IMR-90 (cell line): ENCODE measurements at regions not wholly inside any gene's neighbourhood (a gene's known extent, or its start where the extent isn't known, plus 50 kb on each side); places are given as distances from the start of the nearest gene placed in this dataset.

Experiments
- ATAC-seq: fragments of 200-7000 bp; cut with Tn5 transposase; 2 replicates; pipeline ENCODE4 v1.9.1; 2020; ENCODE audit warnings: low read depth, mild to moderate bottlenecking, moderate library complexity
- BruUV-seq: library from RNA; stranded (reverse); fragments of 400-500 nt; replicated peaks from 2 replicates; lab custom pipeline; 2021; lab: Mats Ljungman, UMichigan
- CTCF ChIA-PET: fragments of 300-600 bp; formaldehyde crosslinking; extraction: SDS; loops from one replicate; lab custom pipeline; 2021; ENCODE audit warnings: antibody characterized with exemption; lab: Yijun Ruan, JAX
- POLR2A ChIA-PET: fragments of 300-600 bp; sonication (Branson Sonifier 250); formaldehyde crosslinking; loops from one replicate; lab custom pipeline; 2022; ENCODE audit warnings: antibody characterized with exemption; ENCODE audit not compliant: unreplicated experiment; lab: Charles Lee
- DNase-seq: peaks from one replicate; pipeline ENCODE4 v3.0.0; 2013
- H2AFZ ChIP-seq: replicated peaks from 2 replicates; pipeline ENCODE3; 2013; ENCODE audit warnings: low read length, mild to moderate bottlenecking; ENCODE audit not compliant: poor library complexity
- H2AK5ac ChIP-seq: 2 replicates; pipeline ENCODE4 v1.6.1; 2013; ENCODE audit warnings: low read depth, low read length, inconsistent platforms
- H2AK9ac ChIP-seq: replicated peaks from 2 replicates; pipeline ENCODE3; 2013; ENCODE audit warnings: mild to moderate bottlenecking, low read depth, low read length, moderate library complexity; ENCODE audit not compliant: poor library complexity
- H2BK120ac ChIP-seq: 2 replicates; pipeline ENCODE4 v1.6.1; 2013; ENCODE audit warnings: low read depth, low read length, inconsistent platforms
- H2BK15ac ChIP-seq: 3 replicates; pipeline ENCODE4 v1.6.1; 2013; ENCODE audit warnings: low read depth, low read length, inconsistent platforms
- H2BK20ac ChIP-seq: 2 replicates; pipeline ENCODE4 v1.6.1; 2013; ENCODE audit warnings: low read depth, mild to moderate bottlenecking, inconsistent platforms, low read length, moderate library complexity
- H2BK5ac ChIP-seq: 2 replicates; pipeline ENCODE4 v1.6.1; 2013; ENCODE audit warnings: mild to moderate bottlenecking, low read depth, low read length, inconsistent platforms; ENCODE audit not compliant: poor library complexity, severe bottlenecking
- H3K14ac ChIP-seq: replicated peaks from 2 replicates; pipeline ENCODE4 v1.6.1; 2013; ENCODE audit warnings: low read depth, low read length, inconsistent platforms
- H3K18ac ChIP-seq: 2 replicates; pipeline ENCODE4 v1.6.1; 2013; ENCODE audit warnings: low read depth, low read length, control low read depth
- H3K23ac ChIP-seq: 2 replicates; pipeline ENCODE4 v1.6.1; 2013; ENCODE audit warnings: low read depth, low read length, inconsistent platforms
- H3K27ac ChIP-seq: 2 replicates; pipeline ENCODE4 v1.5.1; 2013; ENCODE audit warnings: mild to moderate bottlenecking, control low read depth, low read length; ENCODE audit not compliant: insufficient read depth
- H3K27me3 ChIP-seq: 2 replicates; pipeline ENCODE4 v1.6.1; 2013; ENCODE audit warnings: low read length; ENCODE audit not compliant: control insufficient read depth, insufficient read depth
- H3K36me3 ChIP-seq: 2 replicates; pipeline ENCODE4 v1.6.1; 2013; ENCODE audit warnings: low read length, mixed read lengths; ENCODE audit not compliant: control insufficient read depth, insufficient read depth
- H3K4ac ChIP-seq: 2 replicates; pipeline ENCODE4 v1.6.1; 2013; ENCODE audit warnings: low read depth, low read length, inconsistent platforms
- H3K4me1 ChIP-seq: 2 replicates; pipeline ENCODE4 v1.6.1; 2013; ENCODE audit warnings: low read length, mixed read lengths; ENCODE audit not compliant: control insufficient read depth, insufficient read depth
- H3K4me2 ChIP-seq: 2 replicates; pipeline ENCODE4 v1.6.1; 2013; ENCODE audit warnings: low read depth, mild to moderate bottlenecking, control low read depth, low read length, moderate library complexity
- H3K4me3 ChIP-seq: 2 replicates; pipeline ENCODE4 v1.5.1; 2013; ENCODE audit warnings: low read depth, mild to moderate bottlenecking, control low read depth, low read length, moderate library complexity; ENCODE audit not compliant: insufficient read depth
- H3K56ac ChIP-seq: 2 replicates; pipeline ENCODE4 v1.6.1; 2013; ENCODE audit warnings: low read length, inconsistent platforms; ENCODE audit not compliant: insufficient read depth; ENCODE audit errors: extremely low read depth
- H3K79me1 ChIP-seq, 2 experiments: 2 replicates each; pipeline ENCODE4 v1.6.1; 2013; ENCODE audit warnings: low read length in 2 of 2, inconsistent platforms in 1 of 2, low read depth in 1 of 2
- H3K9ac ChIP-seq: 2 replicates; pipeline ENCODE4 v1.6.1; 2013; ENCODE audit warnings: low read depth, low read length, control low read depth
- H3K9me1 ChIP-seq: 2 replicates; pipeline ENCODE4 v1.6.1; 2013; ENCODE audit warnings: low read length, inconsistent platforms; ENCODE audit not compliant: insufficient read depth
- H3K9me3 ChIP-seq: 2 replicates; pipeline ENCODE4 v1.6.1; 2013; ENCODE audit warnings: low read length; ENCODE audit not compliant: control insufficient read depth, insufficient read depth
- H4K20me1 ChIP-seq: 2 replicates; pipeline ENCODE4 v1.6.1; 2013; ENCODE audit warnings: low read length, inconsistent platforms; ENCODE audit not compliant: insufficient read depth
- H4K5ac ChIP-seq: 2 replicates; pipeline ENCODE4 v1.6.1; 2013; ENCODE audit warnings: mild to moderate bottlenecking, low read depth, low read length, control low read depth
- H4K8ac ChIP-seq, 2 experiments: 2 replicates each; pipeline ENCODE4 v1.6.1; 2013; ENCODE audit warnings: low read depth in 2 of 2, low read length in 2 of 2, control low read depth in 1 of 2, inconsistent platforms in 1 of 2
- H4K91ac ChIP-seq: 2 replicates; pipeline ENCODE4 v1.6.1; 2013; ENCODE audit warnings: low read depth, low read length, inconsistent platforms; ENCODE audit not compliant: insufficient read depth
- BHLHE40 ChIP-seq: fragments of 150-350 bp; IDR thresholded peaks from 2 replicates; pipeline ENCODE4 v1.6.1; 2016; ENCODE audit warnings: mild to moderate bottlenecking, low read depth, low read length
- CEBPB ChIP-seq: IDR thresholded peaks from 2 replicates; pipeline ENCODE4 v1.6.1; 2012; ENCODE audit warnings: low read depth, low read length, improper control_type of control experiment
- CHD1 ChIP-seq: IDR thresholded peaks from 2 replicates; pipeline ENCODE4 v1.6.1; 2012; ENCODE audit warnings: low read depth, low read length, improper control_type of control experiment
- FOS ChIP-seq: fragments of 150-350 bp; IDR thresholded peaks from 2 replicates; pipeline ENCODE4 v1.6.1; 2016; ENCODE audit warnings: low read depth, low read length
- MAFK ChIP-seq: IDR thresholded peaks from 2 replicates; pipeline ENCODE4 v1.6.1; 2012; ENCODE audit warnings: low read depth, low read length, improper control_type of control experiment
- MXI1 ChIP-seq: IDR thresholded peaks from 2 replicates; pipeline ENCODE4 v1.6.1; 2012; ENCODE audit warnings: low read depth, mild to moderate bottlenecking, low read length, moderate library complexity, borderline replicate concordance
- NFE2L2 ChIP-seq: fragments of 150-350 bp; IDR thresholded peaks from 2 replicates; pipeline ENCODE4 v1.6.1; 2016; ENCODE audit warnings: low read depth, mild to moderate bottlenecking, low read length
- POLR2A ChIP-seq: IDR thresholded peaks from 2 replicates; pipeline ENCODE4 v1.6.1; 2012; ENCODE audit warnings: mild to moderate bottlenecking, low read depth, low read length
- RAD21 ChIP-seq: IDR thresholded peaks from 2 replicates; pipeline ENCODE4 v1.6.1; 2012; ENCODE audit warnings: low read length, improper control_type of control experiment
- RFX5 ChIP-seq: IDR thresholded peaks from 2 replicates; pipeline ENCODE4 v1.8.0; 2012; ENCODE audit warnings: low read depth, mild to moderate bottlenecking, low read length, moderate library complexity
- WGBS, 2 experiments: methylation state at CpG; one replicate each; pipeline versions ENCODE4 v1.1.5 to v1.1.7; 2013; ENCODE audit warnings: missing lambda C conversion rate in 2 of 2; ENCODE audit not compliant: insufficient read length in 1 of 2; ENCODE audit errors: extremely low coverage in 2 of 2; 5-methylcytosine and 5-hydroxymethylcytosine counted together
- dilution Hi-C: fragments of 300-500 bp; cut with HindIII; formaldehyde crosslinking; loops from one replicate; pipeline ENCODE4 v1.14.3; 2018; ENCODE audit warnings: low sequenced_read_pairs; ENCODE audit not compliant: unreplicated experiment
- in situ Hi-C: fragments of 300-500 bp; cut with MboI; formaldehyde crosslinking; loops from 3 replicates; pipeline ENCODE4 v1.14.3; 2019; ENCODE audit warnings: low sequenced_read_pairs, inconsistent platforms, mixed read lengths
- intact Hi-C: fragments of 100-400 bp; cut with micrococcal nuclease; formaldehyde crosslinking; loops from 2 replicates; pipeline ENCODE4 v1.10.0; 2022
- TF ChIP-seq, protein P1 (sequence below): fragments of 150-350 bp; IDR thresholded peaks from 2 replicates; pipeline ENCODE4 v1.6.1; 2016; ENCODE audit warnings: low read depth, mild to moderate bottlenecking, low read length, moderate library complexity, borderline replicate concordance
- TF ChIP-seq, protein P2 (sequence below): conservative IDR thresholded peaks from 2 replicates; pipeline ENCODE4 v1.5.1; 2012; ENCODE audit warnings: mild to moderate bottlenecking, low read depth, low read length, improper control_type of control experiment
- TF ChIP-seq, protein P3 (sequence below): fragments of 150-350 bp; IDR thresholded peaks from 2 replicates; pipeline ENCODE4 v1.6.1; 2017; ENCODE audit warnings: mild to moderate bottlenecking, antibody characterized with exemption, low read length, low read depth

DNA sequence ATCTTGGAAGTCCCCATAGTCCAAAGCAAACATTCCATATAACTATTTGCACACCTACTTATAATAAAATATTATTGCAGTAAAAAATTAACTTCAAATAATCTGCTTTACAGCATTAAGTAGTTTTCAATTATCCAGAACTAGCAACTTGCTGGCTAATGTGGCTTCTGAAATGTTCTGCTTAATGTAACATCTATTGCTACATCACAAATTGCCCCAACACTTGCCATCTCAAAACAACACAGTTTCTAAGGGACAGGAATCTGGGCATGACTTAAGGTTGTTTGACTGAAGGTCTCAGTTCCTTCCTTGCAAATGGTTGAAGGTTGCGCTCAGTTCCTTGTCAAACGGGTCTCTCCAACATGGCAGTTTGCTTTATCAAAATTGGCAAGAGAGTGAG, 378.5 kb upstream of the SEMA3C start (continued):
- TF ChIP-seq, protein P1, sequence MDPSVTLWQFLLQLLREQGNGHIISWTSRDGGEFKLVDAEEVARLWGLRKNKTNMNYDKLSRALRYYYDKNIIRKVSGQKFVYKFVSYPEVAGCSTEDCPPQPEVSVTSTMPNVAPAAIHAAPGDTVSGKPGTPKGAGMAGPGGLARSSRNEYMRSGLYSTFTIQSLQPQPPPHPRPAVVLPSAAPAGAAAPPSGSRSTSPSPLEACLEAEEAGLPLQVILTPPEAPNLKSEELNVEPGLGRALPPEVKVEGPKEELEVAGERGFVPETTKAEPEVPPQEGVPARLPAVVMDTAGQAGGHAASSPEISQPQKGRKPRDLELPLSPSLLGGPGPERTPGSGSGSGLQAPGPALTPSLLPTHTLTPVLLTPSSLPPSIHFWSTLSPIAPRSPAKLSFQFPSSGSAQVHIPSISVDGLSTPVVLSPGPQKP, result no peak
- no peak for TF ChIP-seq RAD21

DNA sequence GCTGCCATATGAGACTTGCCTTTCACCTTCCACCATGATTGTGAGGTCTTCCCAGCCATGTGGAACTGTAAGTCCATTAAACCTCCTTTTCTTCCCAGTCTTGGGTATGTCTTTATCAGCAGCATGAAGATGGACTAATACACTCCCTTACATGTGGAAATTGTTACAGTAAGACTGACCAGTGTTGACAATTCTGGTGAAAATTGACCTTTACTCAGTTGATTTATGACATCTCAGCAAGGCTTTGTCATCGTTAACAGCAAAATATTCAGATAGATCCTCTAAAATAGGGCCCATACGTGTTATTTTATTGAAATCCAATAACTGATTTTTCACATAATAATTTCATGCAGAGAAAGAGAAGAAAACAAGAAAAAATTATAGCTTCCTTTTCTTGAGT, 377.9 kb upstream of the SEMA3C start:
- Histone ChIP-seq H3K23ac (no peak overlapping the region), H3K9me1 (no peaks in the 10 kb centered on the region), H3K9ac (no peak overlapping the region), H3K4me3 (no peak overlapping the region), H4K20me1 (no peaks in the 10 kb centered on the region), H3K4me1 (no peaks in the 10 kb centered on the region), H2AK9ac (no peak overlapping the region), H3K14ac (no peak overlapping the region), H3K18ac (no peak overlapping the region), H2BK5ac (no peak overlapping the region), H3K36me3 (no peaks in the 10 kb centered on the region), H2BK15ac (no peak overlapping the region), H2BK20ac (no peak overlapping the region), H3K4me2 (no peak overlapping the region), H4K8ac (no peak overlapping the region), H4K5ac (no peak overlapping the region), H2AK5ac (no peak overlapping the region), H2BK120ac (no peak overlapping the region), H3K56ac (no peak overlapping the region), H2AFZ (no peak overlapping the region), H3K79me1 (no peaks in the 10 kb centered on the region), H3K9me3 (no peaks in the 10 kb centered on the region), H3K27me3 (peaks cover 23% of the 10 kb centered on the region), H3K4ac (no peak overlapping the region), H3K27ac (no peak overlapping the region), H4K91ac (no peak overlapping the region)
- no CpG with 5 or more reads among the region's 2 CpGs for WGBS, 2 experiments
- ChIA-PET CTCF (no interaction called here), POLR2A (no interaction called here)
- in situ Hi-C loops, result no loop called here
- TF ChIP-seq NFE2L2 (no peak), MAFK (no peak), BHLHE40 (no peak), POLR2A (no peak), MXI1 (no peak), CEBPB (no peak), RAD21 (no peak), CHD1 (no peak), RFX5 (no peak), FOS (no peak)
- TF ChIP-seq, protein P2, sequence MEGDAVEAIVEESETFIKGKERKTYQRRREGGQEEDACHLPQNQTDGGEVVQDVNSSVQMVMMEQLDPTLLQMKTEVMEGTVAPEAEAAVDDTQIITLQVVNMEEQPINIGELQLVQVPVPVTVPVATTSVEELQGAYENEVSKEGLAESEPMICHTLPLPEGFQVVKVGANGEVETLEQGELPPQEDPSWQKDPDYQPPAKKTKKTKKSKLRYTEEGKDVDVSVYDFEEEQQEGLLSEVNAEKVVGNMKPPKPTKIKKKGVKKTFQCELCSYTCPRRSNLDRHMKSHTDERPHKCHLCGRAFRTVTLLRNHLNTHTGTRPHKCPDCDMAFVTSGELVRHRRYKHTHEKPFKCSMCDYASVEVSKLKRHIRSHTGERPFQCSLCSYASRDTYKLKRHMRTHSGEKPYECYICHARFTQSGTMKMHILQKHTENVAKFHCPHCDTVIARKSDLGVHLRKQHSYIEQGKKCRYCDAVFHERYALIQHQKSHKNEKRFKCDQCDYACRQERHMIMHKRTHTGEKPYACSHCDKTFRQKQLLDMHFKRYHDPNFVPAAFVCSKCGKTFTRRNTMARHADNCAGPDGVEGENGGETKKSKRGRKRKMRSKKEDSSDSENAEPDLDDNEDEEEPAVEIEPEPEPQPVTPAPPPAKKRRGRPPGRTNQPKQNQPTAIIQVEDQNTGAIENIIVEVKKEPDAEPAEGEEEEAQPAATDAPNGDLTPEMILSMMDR, result no peak
- TF ChIP-seq, protein P3, sequence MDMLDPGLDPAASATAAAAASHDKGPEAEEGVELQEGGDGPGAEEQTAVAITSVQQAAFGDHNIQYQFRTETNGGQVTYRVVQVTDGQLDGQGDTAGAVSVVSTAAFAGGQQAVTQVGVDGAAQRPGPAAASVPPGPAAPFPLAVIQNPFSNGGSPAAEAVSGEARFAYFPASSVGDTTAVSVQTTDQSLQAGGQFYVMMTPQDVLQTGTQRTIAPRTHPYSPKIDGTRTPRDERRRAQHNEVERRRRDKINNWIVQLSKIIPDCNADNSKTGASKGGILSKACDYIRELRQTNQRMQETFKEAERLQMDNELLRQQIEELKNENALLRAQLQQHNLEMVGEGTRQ, result no peak
- TF ChIP-seq, protein P1, result no peak
- dilution Hi-C loops, result no loop called here
- intact Hi-C loops, result loop anchor here (5.0 kb wide), 1 partner anchor 379 kb away; the partner anchor contains the start of gene SEMA3C
- no peak for ATAC-seq
- no peak for DNase-seq
- BruUV-seq, result no TSS peak
